CD4-positive, alpha-beta T cell (primary cell): ENCODE measurements at regions not wholly inside any gene's neighbourhood (a gene's known extent, or its start where the extent isn't known, plus 50 kb on each side); places are given as distances from the start of the nearest gene placed in this dataset.

ENCODE experiments used
- ATAC-seq: fragments of 200-7000 bp; cut with Tn5 transposase; one replicate; pipeline ENCODE4 v1.10.0; 2022; ENCODE audit warnings: mild to moderate bottlenecking; ENCODE audit not compliant: poor library complexity
- CTCF ChIA-PET: fragments of 350-600 bp; sonication (Branson Sonifier 250); formaldehyde crosslinking; loops from one replicate; lab custom pipeline; 2021; ENCODE audit warnings: antibody characterized with exemption, inconsistent platforms; lab: Charles Lee
- POLR2A ChIA-PET: fragments of 350-600 bp; sonication (Branson Sonifier 250); formaldehyde crosslinking; loops from one replicate; lab custom pipeline; 2021; ENCODE audit warnings: antibody characterized with exemption, inconsistent platforms; lab: Charles Lee
- DNase-seq, 14 experiments: peaks; one replicate each; pipeline ENCODE4 v3.0.0-alpha.2; 2013 to 2020; ENCODE audit warnings: mixed read lengths in 2 of 14
- H3K27ac ChIP-seq, 2 donors: one replicate each; pipeline versions ENCODE4 v1.5.1 to v1.7.0; 2013; ENCODE audit warnings: low read length in 2 of 2, low read depth in 1 of 2, mild to moderate bottlenecking in 1 of 2
- H3K27me3 ChIP-seq, 2 experiments: 1 replicate in 1 of 2; 2 replicates in 1 of 2; pipeline versions ENCODE4 v1.6.1 to v1.7.0; 2013; ENCODE audit warnings: low read length in 2 of 2, control low read depth in 1 of 2, mild to moderate bottlenecking in 1 of 2, moderate library complexity in 1 of 2; ENCODE audit not compliant: insufficient read depth in 2 of 2, control insufficient read depth in 1 of 2
- H3K36me3 ChIP-seq: one replicate; pipeline ENCODE4 v1.6.1; 2013; ENCODE audit warnings: low read length, control low read depth; ENCODE audit not compliant: insufficient read depth
- H3K4me1 ChIP-seq: one replicate; pipeline ENCODE4 v1.6.1; 2013; ENCODE audit warnings: low read length, control low read depth; ENCODE audit not compliant: insufficient read depth
- H3K4me3 ChIP-seq: one replicate; pipeline ENCODE4 v1.5.1; 2013; ENCODE audit warnings: mild to moderate bottlenecking, low read length, moderate library complexity
- H3K9me3 ChIP-seq, 2 experiments: 1 replicate in 1 of 2; 2 replicates in 1 of 2; pipeline versions ENCODE4 v1.6.1 to v1.7.0; 2013; ENCODE audit warnings: low read length in 2 of 2, mild to moderate bottlenecking in 2 of 2, control low read depth in 1 of 2, moderate library complexity in 1 of 2; ENCODE audit not compliant: control insufficient read depth in 1 of 2, insufficient read depth in 1 of 2
- H3K27ac Mint-ChIP-seq: one replicate; pipeline ENCODE4 v1.8.0; 2020; ENCODE audit warnings: mixed read lengths
- H3K27me3 Mint-ChIP-seq: one replicate; pipeline ENCODE4 v1.8.0; 2021; ENCODE audit warnings: mixed read lengths
- H3K36me3 Mint-ChIP-seq: one replicate; pipeline ENCODE4 v1.8.0; 2021; ENCODE audit warnings: low read depth, mixed read lengths
- H3K4me1 Mint-ChIP-seq: one replicate; pipeline ENCODE4 v1.8.0; 2021; ENCODE audit warnings: low read depth, mixed read lengths
- H3K4me3 Mint-ChIP-seq: one replicate; pipeline ENCODE4 v1.8.0; 2020; ENCODE audit warnings: mild to moderate bottlenecking, mixed read lengths
- H3K9me3 Mint-ChIP-seq: one replicate; pipeline ENCODE4 v1.8.0; 2020; ENCODE audit warnings: mixed read lengths
- CTCF ChIP-seq: fragments of 200-600 bp; IDR thresholded peaks from one replicate; pipeline ENCODE4 v1.8.0; 2022; ENCODE audit warnings: antibody characterized with exemption, mild to moderate bottlenecking
- intact Hi-C, 2 experiments: fragments of 100-400 bp; cut with DNase I in 1 of 2; cut with micrococcal nuclease in 1 of 2; formaldehyde crosslinking; loops; one replicate each; pipeline versions ENCODE4 v1.15.1 to v1.9.0; 2023 to 2025; cut with DNase I, micrococcal nuclease

GRCh38 chr9:79346350-79347020 lies 225.3 kb upstream of the TLE4 start:
- Mint-ChIP-seq H3K4me3 (no peak overlapping the region), H3K4me1 (no peaks in the 10 kb centered on the region), H3K36me3 (no peaks in the 10 kb centered on the region), H3K9me3 (no peaks in the 10 kb centered on the region), H3K27ac (no peak overlapping the region), H3K27me3 (no peaks in the 10 kb centered on the region)
- Histone ChIP-seq H3K27me3 (no peaks in the 10 kb centered on the region), H3K27ac (no peak overlapping the region), H3K4me3 (no peak overlapping the region), H3K36me3 (no peaks in the 10 kb centered on the region), H3K9me3 (no peaks in the 10 kb centered on the region), H3K4me1 (no peaks in the 10 kb centered on the region)
- intact Hi-C loops = no loop called here
- no peak for ATAC-seq
- DNase-seq = no peak
- ChIA-PET CTCF (no interaction called here), POLR2A (no interaction called here)
- no peak for TF ChIP-seq CTCF

GRCh38 chr9:79352322-79352721 lies 219.4 kb upstream of the TLE4 start:
- no peaks in the 10 kb centered on the region for H3K27me3 Mint-ChIP-seq
- Histone ChIP-seq H3K4me1 (no peaks in the 10 kb centered on the region), H3K9me3 (no peaks in the 10 kb centered on the region), H3K27ac (no peak overlapping the region), H3K27me3 (no peaks in the 10 kb centered on the region), H3K36me3 (no peaks in the 10 kb centered on the region), H3K4me3 (no peak overlapping the region)
- no peak overlapping the region for H3K4me3 Mint-ChIP-seq
- TF ChIP-seq CTCF = no peak
- no peaks in the 10 kb centered on the region for H3K9me3 Mint-ChIP-seq
- CTCF ChIA-PET = no interaction called here
- no peak for ATAC-seq
- no peak for DNase-seq
- no peaks in the 10 kb centered on the region for H3K36me3 Mint-ChIP-seq
- no peak overlapping the region for H3K27ac Mint-ChIP-seq
- POLR2A ChIA-PET = no interaction called here
- no peaks in the 10 kb centered on the region for H3K4me1 Mint-ChIP-seq
- intact Hi-C loops = no loop called here

GRCh38 chr9:79353856-79354520 lies 217.8 kb upstream of the TLE4 start:
- no peaks in the 10 kb centered on the region for H3K4me1 Mint-ChIP-seq
- H3K27me3 ChIP-seq = no peaks in the 10 kb centered on the region
- no peak overlapping the region for H3K27ac Mint-ChIP-seq
- no peaks in the 10 kb centered on the region for H3K4me1 ChIP-seq
- no peak overlapping the region for H3K4me3 ChIP-seq
- ATAC-seq (no peak), DNase-seq (no peak)
- TF ChIP-seq CTCF = no peak
- no peak overlapping the region for H3K4me3 Mint-ChIP-seq
- POLR2A ChIA-PET = no interaction called here
- CTCF ChIA-PET = no interaction called here
- H3K9me3 Mint-ChIP-seq = no peaks in the 10 kb centered on the region
- H3K36me3 Mint-ChIP-seq = no peaks in the 10 kb centered on the region
- H3K27me3 Mint-ChIP-seq = no peaks in the 10 kb centered on the region
- no peaks in the 10 kb centered on the region for H3K9me3 ChIP-seq
- no peaks in the 10 kb centered on the region for H3K36me3 ChIP-seq
- intact Hi-C loops = no loop called here
- no peak overlapping the region for H3K27ac ChIP-seq
